ENCODE measurements at regions not wholly inside any gene's neighbourhood (a gene's known extent, or its start where the extent isn't known, plus 50 kb on each side); places are given as distances from the start of the nearest gene placed in this dataset.

- TF ChIP-seq CTCF (conservative IDR thresholded peaks at IDR 0.05; ENCODE audit: low read length) (no peak), EZH2phosphoT487 (IDR thresholded peaks at IDR 0.05; ENCODE audit: borderline replicate concordance) (no peak)
Observed at GRCh38 chr2:16412321-16413030, 253.2 kb downstream of the CYRIA start.
